A549 (cell line): ENCODE measurements at regions not wholly inside any gene's neighbourhood (a gene's known extent, or its start where the extent isn't known, plus 50 kb on each side); places are given as distances from the start of the nearest gene placed in this dataset.

Experiments
- BHLHE40 ChIP-seq: IDR thresholded peaks from 2 replicates; pipeline ENCODE4 v1.6.1; 2012; ENCODE audit warnings: low read depth, low read length, inconsistent platforms
- CTCF ChIP-seq: fragments of >200 bp; sonication (Bioruptor Twin); formaldehyde crosslinking; IDR thresholded peaks from 3 replicates; pipeline ENCODE4 v1.5.1; 2016
- EP300 ChIP-seq, 2 experiments: fragments of >200 bp; sonication (Bioruptor Twin); formaldehyde crosslinking; IDR thresholded peaks; 2 replicates in 1 of 2; 3 replicates in 1 of 2; pipeline ENCODE4 v1.6.1; 2016 to 2017
- ESRRA ChIP-seq: fragments of 150-350 bp; IDR thresholded peaks from 2 replicates; pipeline ENCODE4 v1.6.1; 2014; ENCODE audit warnings: mild to moderate bottlenecking, low read length, borderline replicate concordance
- MYC ChIP-seq: IDR thresholded peaks from 2 replicates; pipeline ENCODE4 v1.6.1; 2012; ENCODE audit warnings: mild to moderate bottlenecking, inconsistent platforms, low read length, improper control_type of control experiment, borderline replicate concordance
- POLR2A ChIP-seq: IDR thresholded peaks from 2 replicates; pipeline ENCODE4 v1.6.1; 2012; ENCODE audit warnings: mild to moderate bottlenecking, low read length

- no peak for TF ChIP-seq CTCF
- TF ChIP-seq EP300 (IDR thresholded peaks at IDR 0.05): no peak
- no peak for TF ChIP-seq BHLHE40
- TF ChIP-seq ESRRA: no peak
- no peak for TF ChIP-seq POLR2A
- no peak for TF ChIP-seq MYC
Observed at GRCh38 chr18:44107187-44107586, 573.5 kb upstream of the SETBP1 start.
